Brain microvascular endothelial cell (primary cell): ENCODE measurements at regions not wholly inside any gene's neighbourhood (a gene's known extent, or its start where the extent isn't known, plus 50 kb on each side); places are given as distances from the start of the nearest gene placed in this dataset.

ENCODE experiments used
- DNase-seq: peaks from one replicate; pipeline ENCODE4 v3.0.0-alpha.2; 2020
- H3K27ac ChIP-seq: fragments of 250-450 bp; sonication (Bioruptor Pico); 2 replicates; pipeline ENCODE4 v1.5.1; 2020; ENCODE audit warnings: mild to moderate bottlenecking, moderate library complexity
- H3K27me3 ChIP-seq: fragments of 250-450 bp; sonication (Bioruptor Pico); replicated peaks from 2 replicates; pipeline ENCODE4 v1.5.1; 2020; ENCODE audit warnings: mild to moderate bottlenecking
- H3K36me3 ChIP-seq: fragments of 250-450 bp; sonication (Bioruptor Pico); replicated peaks from 2 replicates; pipeline ENCODE4 v1.5.1; 2020; ENCODE audit warnings: mild to moderate bottlenecking
- H3K4me3 ChIP-seq: 2 replicates; pipeline ENCODE4 v1.5.1; 2011; ENCODE audit warnings: low read depth, mild to moderate bottlenecking, control low read depth, low read length, moderate library complexity
- CTCF ChIP-seq: IDR thresholded peaks from 2 replicates; pipeline ENCODE4 v1.5.1; 2011; ENCODE audit warnings: low read depth, mild to moderate bottlenecking, moderate library complexity, low read length, control low read depth, inconsistent platforms; ENCODE audit errors: missing control alignments
- in situ Hi-C: cut with HindIII; loops from 2 replicates; pipeline ENCODE4 v1.10.0; 2017; ENCODE audit warnings: low sequenced_read_pairs, low pct_ligation_motif_present

- Histone ChIP-seq H3K27me3 (peaks cover 3% of the 10 kb centered on the region), H3K36me3 (no peaks in the 10 kb centered on the region), H3K27ac (no peak overlapping the region), H3K4me3 (no peak overlapping the region)
- TF ChIP-seq CTCF, result no peak
- in situ Hi-C loops, result no loop called here
- DNase-seq, result no peak
Measured at GRCh38 chr2:105557021-105557920, 158.4 kb upstream of the FHL2 start.

DNA sequence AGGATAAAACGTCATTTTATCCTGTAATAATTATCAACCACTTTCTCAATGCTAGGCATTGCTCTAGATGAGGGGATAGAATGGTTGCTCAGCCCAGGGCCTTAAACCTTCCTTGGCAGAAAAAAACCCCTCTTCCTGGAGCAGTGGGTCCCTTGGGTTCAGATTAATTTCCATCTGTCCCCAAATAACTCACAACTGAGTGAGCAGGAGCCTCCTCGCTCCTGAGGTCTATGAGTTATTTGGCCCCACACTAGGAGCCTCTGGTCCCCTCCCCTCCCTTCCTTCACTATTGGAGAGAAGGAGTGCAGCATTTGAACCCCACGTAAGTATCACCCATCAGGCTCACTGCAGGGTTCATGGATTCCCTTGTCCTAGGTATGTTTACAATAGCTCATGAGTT lies 157.5 kb upstream of the FHL2 start:
- Histone ChIP-seq H3K4me3 (no peak overlapping the region), H3K27me3 (peaks cover 3% of the 10 kb centered on the region), H3K36me3 (no peaks in the 10 kb centered on the region), H3K27ac (no peak overlapping the region)
- in situ Hi-C loops, result no loop called here
- no peak for DNase-seq
- no peak for TF ChIP-seq CTCF

- in situ Hi-C loops, result no loop called here
- TF ChIP-seq CTCF, result no peak
- Histone ChIP-seq H3K4me3 (no peak overlapping the region), H3K27ac (no peak overlapping the region), H3K36me3 (no peaks in the 10 kb centered on the region), H3K27me3 (peaks cover 3% of the 10 kb centered on the region)
- no peak for DNase-seq
Measured at GRCh38 chr2:105554235-105554634, 155.4 kb upstream of the FHL2 start.

GRCh38 chr2:105553538-105554196 lies 154.8 kb upstream of the FHL2 start:
- Histone ChIP-seq H3K36me3 (no peaks in the 10 kb centered on the region), H3K4me3 (no peak overlapping the region), H3K27me3 (no peaks in the 10 kb centered on the region), H3K27ac (no peak overlapping the region)
- no peak for TF ChIP-seq CTCF
- no peak for DNase-seq
- in situ Hi-C loops, result no loop called here

DNA sequence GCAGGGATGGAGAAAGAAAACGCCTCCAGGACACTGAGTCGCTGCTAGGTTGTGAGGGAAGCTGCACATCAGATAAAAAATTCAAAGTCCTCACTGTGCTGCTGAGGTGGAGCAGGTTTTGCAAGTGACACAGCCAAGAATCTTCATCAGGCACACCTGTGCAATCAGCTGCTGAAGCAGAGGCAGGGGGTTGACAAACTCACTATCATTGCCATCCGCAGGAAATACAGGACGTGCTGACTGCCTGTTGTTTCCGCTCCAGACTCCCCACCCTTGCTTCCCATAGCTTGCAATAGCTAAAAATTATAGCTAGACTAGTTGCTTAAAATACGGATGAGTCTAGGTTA lies 147.8 kb upstream of the FHL2 start:
- H3K27ac ChIP-seq, result no peak overlapping the region
- H3K36me3 ChIP-seq, result no peaks in the 10 kb centered on the region
- no peaks in the 10 kb centered on the region for H3K27me3 ChIP-seq
- no peak overlapping the region for H3K4me3 ChIP-seq
- no peak for DNase-seq
- TF ChIP-seq CTCF, result no peak
- in situ Hi-C loops, result no loop called here
